ENCODE measurements at regions not wholly inside any gene's neighbourhood (a gene's known extent, or its start where the extent isn't known, plus 50 kb on each side); places are given as distances from the start of the nearest gene placed in this dataset.

DNA sequence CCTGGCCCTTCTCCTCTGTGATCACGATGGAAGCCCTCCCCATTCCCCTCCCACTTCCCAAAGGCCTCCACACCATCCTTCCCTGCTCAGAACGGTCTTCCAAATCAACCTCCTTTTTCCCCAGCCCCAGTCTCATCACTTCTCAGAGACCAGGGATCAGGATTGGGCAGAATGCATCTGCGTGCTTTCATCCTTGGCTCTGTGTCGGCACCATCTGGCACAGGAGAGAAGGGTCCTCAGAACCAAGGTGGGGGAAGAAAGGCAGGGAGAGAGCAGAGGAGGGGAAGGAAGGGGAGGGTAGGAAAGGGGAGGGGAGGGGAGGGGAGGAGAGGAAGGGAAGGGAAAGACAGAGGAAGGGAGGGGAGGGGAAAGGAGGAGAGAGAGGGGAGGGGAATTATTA, 52.4 kb upstream of the FICD start:
- DNase-seq (ENCODE audit: low read depth) (no peak), FAIRE-seq (no peak)
- Histone ChIP-seq H3K4me3 (ENCODE audit: low read depth, low read length) (no peak overlapping the region), H3K27me3 (ENCODE audit: control insufficient read depth, insufficient read depth, low read length) (peaks cover 2% of the 10 kb centered on the region), H3K36me3 (ENCODE audit: control insufficient read depth, insufficient read depth, low read length) (no peaks in the 10 kb centered on the region)
- TF ChIP-seq CTCF (IDR thresholded peaks at IDR 0.05; ENCODE audit: insufficient read depth, low read length, severe bottlenecking): no peak

DNA sequence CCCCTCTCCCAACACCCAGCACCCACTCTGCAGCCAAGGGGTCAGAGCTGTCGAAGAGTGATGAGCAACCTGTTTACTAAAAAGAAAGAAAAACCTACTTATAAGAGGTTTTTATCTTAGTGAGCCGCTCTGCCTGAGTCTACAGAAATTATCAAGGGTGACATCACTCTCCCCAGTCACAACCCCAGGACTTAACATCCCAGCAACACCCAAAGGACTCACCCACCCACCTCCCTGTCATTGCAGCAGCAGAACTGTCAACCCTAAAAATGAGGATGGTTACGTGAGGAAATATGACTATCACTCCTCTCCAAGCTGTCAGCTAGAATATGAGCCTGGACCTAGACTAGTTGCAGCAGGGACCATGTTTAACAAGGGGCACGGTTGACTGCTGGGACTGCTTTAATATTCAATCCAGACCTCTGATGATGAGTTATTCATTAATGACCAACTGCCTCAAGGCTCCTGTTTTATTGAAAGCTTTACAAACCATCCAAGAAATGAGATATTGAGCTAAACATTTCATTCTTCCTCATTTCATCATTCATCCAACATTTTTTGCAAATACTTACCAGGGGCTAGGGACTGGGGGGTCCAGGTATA, 53.9 kb upstream of the FICD start:
- no peak overlapping the region for H3K4me3 ChIP-seq (ENCODE audit: low read depth, low read length)
- H3K27me3 ChIP-seq (ENCODE audit: control insufficient read depth, insufficient read depth, low read length): peaks cover 2% of the 10 kb centered on the region
- no peak for DNase-seq (ENCODE audit: low read depth)
- no peak for FAIRE-seq
- H3K36me3 ChIP-seq (ENCODE audit: control insufficient read depth, insufficient read depth, low read length): no peaks in the 10 kb centered on the region
- TF ChIP-seq CTCF (IDR thresholded peaks at IDR 0.05; ENCODE audit: insufficient read depth, low read length, severe bottlenecking): no peak

DNA sequence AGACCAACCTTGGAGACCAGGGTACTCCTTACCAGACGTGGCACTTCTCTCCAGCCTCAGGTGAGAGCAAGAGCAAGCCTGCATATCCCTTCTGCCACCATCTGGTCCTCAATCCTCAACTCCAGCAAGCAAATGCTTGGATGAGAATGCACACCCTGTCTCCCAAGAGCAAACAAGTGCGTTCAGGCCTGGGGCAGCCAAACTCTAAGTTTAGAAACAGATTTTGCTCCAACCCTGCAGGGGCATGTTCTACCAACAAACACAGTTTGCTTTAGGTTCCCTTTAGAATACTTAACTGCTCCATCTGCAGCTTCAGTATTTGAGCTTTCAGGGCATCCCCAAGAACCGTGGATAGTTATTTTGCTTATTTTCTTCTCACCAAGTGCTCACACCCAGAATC, 55.9 kb upstream of the FICD start:
- DNase-seq (ENCODE audit: low read depth) (no peak), FAIRE-seq (no peak)
- TF ChIP-seq CTCF (IDR thresholded peaks at IDR 0.05; ENCODE audit: insufficient read depth, low read length, severe bottlenecking): no peak
- Histone ChIP-seq H3K36me3 (ENCODE audit: control insufficient read depth, insufficient read depth, low read length) (no peaks in the 10 kb centered on the region), H3K4me3 (ENCODE audit: low read depth, low read length) (no peak overlapping the region), H3K27me3 (ENCODE audit: control insufficient read depth, insufficient read depth, low read length) (peaks cover 2% of the 10 kb centered on the region)

DNA sequence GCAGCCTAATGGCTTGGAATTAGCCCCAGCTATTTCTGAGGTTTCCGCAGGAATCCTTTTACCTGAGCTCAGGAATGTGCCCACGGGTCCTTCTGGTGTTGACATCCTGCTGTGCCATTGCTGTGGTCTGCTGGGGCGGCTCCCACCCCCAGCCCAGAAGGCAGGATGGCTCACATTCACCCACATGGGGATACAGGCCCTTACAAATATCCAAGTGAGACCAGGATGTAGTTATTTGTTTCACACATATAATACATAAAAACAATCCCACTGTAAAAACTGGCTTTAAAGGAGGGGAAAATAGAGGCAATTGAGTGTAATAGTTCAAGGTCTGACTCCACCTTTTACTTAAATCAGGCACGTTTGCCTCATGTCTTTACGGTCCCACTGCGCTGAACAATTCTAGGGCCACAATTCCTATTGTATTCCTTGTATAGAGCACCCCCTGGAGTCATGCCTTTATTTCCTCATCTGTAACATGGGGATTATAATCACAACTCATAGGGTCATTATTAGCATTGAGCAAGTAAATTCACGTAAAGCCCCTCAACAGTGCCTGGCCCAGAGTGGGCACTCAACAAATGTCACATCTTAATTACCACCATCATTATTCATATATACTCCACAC, 57.2 kb upstream of the FICD start:
- TF ChIP-seq CTCF (IDR thresholded peaks at IDR 0.05; ENCODE audit: insufficient read depth, low read length, severe bottlenecking): no peak
- DNase-seq (ENCODE audit: low read depth) (no peak), FAIRE-seq (no peak)
- Histone ChIP-seq H3K36me3 (ENCODE audit: control insufficient read depth, insufficient read depth, low read length) (no peaks in the 10 kb centered on the region), H3K27me3 (ENCODE audit: control insufficient read depth, insufficient read depth, low read length) (peaks cover 2% of the 10 kb centered on the region), H3K4me3 (ENCODE audit: low read depth, low read length) (no peak overlapping the region)

- Histone ChIP-seq H3K36me3 (ENCODE audit: control insufficient read depth, insufficient read depth, low read length) (no peaks in the 10 kb centered on the region), H3K4me3 (ENCODE audit: low read depth, low read length) (no peak overlapping the region), H3K27me3 (ENCODE audit: control insufficient read depth, insufficient read depth, low read length) (peaks cover 2% of the 10 kb centered on the region)
- peak; percentile 65 for TF ChIP-seq CTCF (IDR thresholded peaks at IDR 0.05; ENCODE audit: insufficient read depth, low read length, severe bottlenecking)
- FAIRE-seq (no peak), DNase-seq (ENCODE audit: low read depth) (peak; percentile 52)
Measured at GRCh38 chr12:108457006-108457733, 57.9 kb upstream of the FICD start.
